Putamen (tissue), 1 donor: ENCODE measurements at regions not wholly inside any gene's neighbourhood (a gene's known extent, or its start where the extent isn't known, plus 50 kb on each side); places are given as distances from the start of the nearest gene placed in this dataset.

ENCODE experiments used
- DNase-seq: peaks from one replicate; pipeline ENCODE4 v3.0.0-alpha.2; 2016; ENCODE audit warnings: low spot score

- DNase-seq, result no peak
These were observed 587.0 kb upstream of the COX7C start for GRCh38 chr5:86030753-86031152.

- DNase-seq, result no peak
These were observed 579.2 kb upstream of the COX7C start for GRCh38 chr5:86038566-86038965.

GRCh38 chr5:86039351-86039750, 578.4 kb upstream of the COX7C start:
- DNase-seq, result no peak

- DNase-seq, result no peak
These were observed 547.0 kb upstream of the COX7C start for GRCh38 chr5:86070719-86071118.

GRCh38 chr5:86074297-86074696, 543.4 kb upstream of the COX7C start:
- no peak for DNase-seq

GRCh38 chr5:86075139-86075538, 542.6 kb upstream of the COX7C start:
- DNase-seq, result no peak

DNA sequence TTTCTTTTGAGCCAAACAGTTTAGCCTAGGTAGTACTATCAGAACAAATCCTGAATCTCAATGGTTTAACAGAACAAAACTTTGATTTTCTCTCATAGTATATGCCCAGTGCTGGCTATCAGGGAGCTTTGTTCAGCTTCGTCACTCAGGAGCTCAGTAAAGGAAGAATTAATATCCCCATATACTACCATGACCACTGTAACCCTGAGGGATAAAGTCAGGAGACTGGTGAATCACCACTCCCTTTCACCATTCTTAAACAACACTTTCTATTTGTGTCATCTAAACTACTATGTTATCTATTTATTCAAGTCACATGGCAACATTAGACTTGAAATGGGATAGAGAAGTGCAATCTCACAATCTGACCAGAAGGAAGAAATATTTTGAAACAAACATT, 522.6 kb upstream of the COX7C start:
- DNase-seq, result no peak

- DNase-seq, result no peak
These were observed 515.8 kb upstream of the COX7C start for GRCh38 chr5:86101966-86102365.

DNA sequence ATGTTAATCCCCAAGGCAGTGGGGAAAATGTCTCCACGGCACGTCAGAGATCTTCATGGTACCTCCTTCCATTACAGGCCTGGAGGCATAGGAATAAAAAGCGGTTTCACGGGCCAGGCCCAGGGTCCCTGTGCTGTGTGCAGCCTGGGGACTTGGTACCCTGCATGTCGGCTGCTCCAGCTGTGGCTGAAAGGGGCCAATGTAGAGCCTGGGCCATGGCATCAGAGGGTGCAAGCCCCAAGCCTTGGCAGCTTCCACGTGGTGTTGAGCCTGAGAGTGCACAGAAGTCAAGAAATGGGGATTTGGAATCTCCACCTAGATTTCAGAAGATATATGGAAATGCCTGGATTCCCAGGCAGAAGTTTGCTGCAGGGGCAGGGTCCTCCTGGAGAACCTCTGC, 508.9 kb upstream of the COX7C start:
- DNase-seq, result no peak

- DNase-seq, result no peak
These were observed 505.5 kb upstream of the COX7C start for GRCh38 chr5:86112249-86112648.

DNA sequence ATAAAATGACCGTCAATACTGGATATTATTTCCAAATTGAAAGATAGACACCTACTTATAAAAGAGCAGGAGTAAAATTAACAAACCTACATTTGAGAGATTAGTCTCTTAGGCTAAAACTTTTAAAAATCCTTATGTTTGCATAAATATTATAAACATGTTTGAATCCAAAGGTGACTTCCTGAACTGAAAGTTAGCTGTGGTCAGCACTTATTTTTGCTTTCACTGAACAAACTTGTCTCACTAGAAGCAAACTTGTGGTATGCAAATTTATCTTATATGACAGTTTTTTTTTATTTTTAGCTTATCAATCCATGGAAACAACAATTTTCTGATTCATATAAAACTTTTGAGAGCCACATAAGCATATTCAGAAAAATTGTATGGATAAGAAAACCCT, 502.6 kb upstream of the COX7C start:
- no peak for DNase-seq

DNA sequence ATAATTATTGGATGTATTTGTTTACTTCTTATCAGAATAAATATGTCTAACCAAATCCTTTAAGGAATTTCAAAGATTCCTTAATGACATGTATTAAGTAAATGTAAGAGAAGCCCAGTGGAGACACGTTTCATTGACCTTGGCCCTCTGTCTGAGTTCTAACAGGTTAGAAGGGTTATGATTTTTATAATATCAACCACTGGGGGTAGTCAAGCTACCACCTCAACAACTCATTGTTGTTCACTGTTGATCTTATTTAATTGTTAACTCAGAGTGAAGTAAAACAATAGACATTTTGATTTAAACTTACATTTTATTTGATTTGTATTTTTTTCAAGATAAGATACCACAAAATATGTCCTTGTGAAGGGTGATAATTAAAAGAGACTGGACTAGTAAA, 499.2 kb upstream of the COX7C start:
- DNase-seq, result no peak

GRCh38 chr5:86124333-86124732, 493.4 kb upstream of the COX7C start:
- no peak for DNase-seq

DNA sequence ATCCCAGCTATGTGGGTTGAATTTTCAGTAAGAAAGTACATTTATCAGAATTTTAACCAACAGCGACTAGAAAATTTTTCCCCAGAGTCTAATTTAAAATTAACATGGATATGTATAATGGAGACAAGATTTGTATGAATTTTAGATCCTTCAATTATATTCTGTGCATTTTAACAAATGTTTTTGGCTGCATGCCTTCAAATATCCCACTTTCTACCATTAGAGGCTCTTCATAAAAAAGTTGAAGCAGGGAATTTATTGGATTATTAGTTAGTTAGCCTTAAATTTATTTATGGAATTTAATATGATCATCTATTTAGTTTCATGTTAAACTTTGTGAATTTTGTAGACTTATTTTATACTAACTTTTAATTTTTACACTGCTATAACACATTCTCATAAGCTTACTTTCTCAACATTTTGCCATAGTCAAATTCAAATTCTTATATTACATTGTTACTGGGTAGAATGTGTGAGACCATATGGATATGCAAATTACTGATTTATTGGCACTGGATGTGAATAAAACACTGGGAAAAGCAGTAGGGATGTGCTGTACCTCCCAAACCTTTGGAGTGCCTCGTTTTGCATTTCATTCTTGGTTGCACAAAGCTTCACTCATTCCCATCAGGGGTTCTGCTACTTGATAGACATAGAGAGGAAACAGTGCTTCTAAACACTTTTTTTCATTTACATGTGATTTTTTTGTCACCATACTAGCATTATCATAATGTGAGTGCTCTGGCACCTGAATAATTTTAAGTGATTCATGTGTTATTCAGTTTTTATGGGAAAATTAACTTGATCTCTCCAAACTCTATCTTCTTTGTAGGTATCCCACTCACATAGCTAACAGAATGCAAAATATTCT, 491.8 kb upstream of the COX7C start:
- no peak for DNase-seq

GRCh38 chr5:86127696-86128095, 490.0 kb upstream of the COX7C start:
- DNase-seq, result no peak

- no peak for DNase-seq
These were observed 488.7 kb upstream of the COX7C start for GRCh38 chr5:86129009-86129408.

GRCh38 chr5:86137297-86137696, 480.4 kb upstream of the COX7C start:
- DNase-seq, result no peak

- DNase-seq, result no peak
These were observed 473.9 kb upstream of the COX7C start for GRCh38 chr5:86143837-86144236.

DNA sequence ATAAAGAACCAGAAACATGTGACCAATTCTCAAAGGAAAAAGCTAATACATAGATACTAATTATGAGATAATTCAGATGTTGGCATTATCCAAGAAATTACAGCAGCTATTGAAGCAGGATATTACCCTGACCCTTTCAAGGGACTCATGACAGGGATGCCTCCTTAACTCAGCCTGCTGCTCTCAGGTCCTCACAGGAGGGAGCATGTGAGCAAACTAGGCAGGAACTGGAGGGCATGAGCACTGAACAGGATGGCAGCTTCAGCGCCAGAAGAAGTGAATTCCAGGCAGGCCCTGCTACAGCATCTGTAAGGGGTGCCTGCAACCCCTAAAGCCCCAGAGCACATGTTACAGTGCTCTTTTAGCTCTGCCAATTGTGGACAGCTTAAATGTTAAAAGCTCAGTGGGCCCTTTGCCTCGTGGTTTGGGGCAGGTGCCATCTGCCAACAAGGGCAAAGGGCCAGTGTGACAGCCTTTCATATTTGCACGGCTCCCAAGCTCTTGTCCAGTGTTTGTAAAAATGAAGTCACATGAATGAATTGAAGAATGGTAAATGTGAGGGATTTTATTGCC, 464.7 kb upstream of the COX7C start:
- DNase-seq, result no peak

DNA sequence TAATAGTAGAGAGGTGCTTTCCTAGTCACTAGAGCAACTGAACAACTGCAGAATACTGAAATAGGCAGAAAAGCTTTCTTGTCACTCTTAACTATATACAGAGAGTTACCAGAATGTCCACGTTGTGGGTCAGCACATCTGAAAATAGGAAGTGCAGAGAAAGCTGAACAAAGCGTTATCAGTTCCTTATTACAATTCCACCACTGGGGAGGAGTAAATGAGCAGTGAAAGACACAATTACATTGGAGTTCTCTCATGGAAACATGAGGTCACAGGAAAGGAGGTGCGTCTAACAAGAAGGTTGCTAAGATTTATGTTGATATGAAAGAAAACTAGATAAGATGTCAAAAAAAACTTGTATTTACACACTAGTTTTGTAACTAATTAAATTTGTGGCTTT, 461.9 kb upstream of the COX7C start:
- no peak for DNase-seq

- DNase-seq, result no peak
These were observed 447.5 kb upstream of the COX7C start for GRCh38 chr5:86170194-86170593.

DNA sequence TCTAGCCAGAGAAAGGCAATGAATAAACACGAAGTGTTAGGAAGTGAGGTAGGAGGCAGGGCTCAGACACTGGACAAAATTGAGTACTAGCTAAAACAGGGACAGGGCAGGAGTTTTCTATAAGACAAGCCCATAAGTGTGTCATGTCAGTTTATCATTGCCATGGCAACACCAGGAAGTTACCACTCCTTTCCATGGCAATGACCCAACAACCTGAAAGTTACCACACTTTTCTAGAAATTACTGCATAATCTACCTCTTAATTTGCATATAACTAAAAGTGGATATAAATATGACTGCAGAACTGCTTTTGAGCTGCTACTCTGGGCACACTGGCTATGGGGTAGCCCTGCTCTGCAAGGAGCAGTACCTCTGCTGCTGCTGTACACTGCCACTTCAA, 442.5 kb upstream of the COX7C start:
- no peak for DNase-seq

- DNase-seq, result no peak
These were observed 418.5 kb upstream of the COX7C start for GRCh38 chr5:86199287-86199686.

DNA sequence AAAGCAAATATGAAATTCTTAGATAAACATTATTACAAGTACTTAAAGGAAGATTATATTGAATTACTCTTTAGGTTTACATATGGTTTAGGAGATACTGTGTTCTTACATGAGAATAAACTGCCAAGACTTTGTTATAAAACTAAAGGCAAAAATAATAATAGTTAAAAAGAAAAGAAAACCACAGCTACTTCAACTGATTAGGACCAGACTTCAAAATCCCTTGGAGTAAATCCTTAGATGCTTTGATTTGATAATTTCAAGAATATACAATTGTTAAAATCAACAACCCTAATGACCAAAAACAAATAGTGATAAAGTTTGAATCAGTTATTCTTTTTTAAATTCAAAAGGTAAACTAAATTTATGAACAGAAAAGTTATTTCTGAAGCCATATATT, 389.6 kb upstream of the COX7C start:
- DNase-seq, result no peak
